ENCODE measurements at regions not wholly inside any gene's neighbourhood (a gene's known extent, or its start where the extent isn't known, plus 50 kb on each side); places are given as distances from the start of the nearest gene placed in this dataset.

DNA sequence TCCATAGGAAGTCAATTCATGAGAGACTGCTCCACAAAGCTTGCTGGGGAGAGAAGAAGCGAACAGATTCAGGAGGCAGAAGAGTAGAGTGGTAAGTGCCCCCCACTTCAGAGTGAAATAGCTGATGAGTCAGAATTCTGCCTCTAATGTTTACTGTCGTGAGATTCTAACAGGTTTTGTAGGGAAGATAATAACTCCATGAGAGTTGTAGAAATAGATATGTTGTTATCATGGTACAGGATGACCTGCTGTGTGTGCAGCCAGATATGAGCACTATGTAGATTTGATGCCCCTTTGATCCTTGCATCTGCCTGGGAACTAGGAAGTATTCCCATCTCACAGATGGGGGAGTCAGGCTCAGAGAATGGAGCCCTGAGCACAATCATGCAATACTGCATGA, 502.4 kb upstream of the CDH11 start:
- H3K4me1 ChIP-seq (ENCODE audit: control insufficient read depth, insufficient read depth, low read length, poor library complexity, severe bottlenecking): no peaks in the 10 kb centered on the region
- no peaks in the 10 kb centered on the region for H3K27me3 ChIP-seq (replicated peaks; ENCODE audit: control insufficient read depth, insufficient read depth, low read length, poor library complexity, severe bottlenecking)
- no peak overlapping the region for H3K4me3 ChIP-seq (ENCODE audit: insufficient read depth, low read depth, low read length, poor library complexity, severe bottlenecking)
- no peaks in the 10 kb centered on the region for H3K9me3 ChIP-seq (ENCODE audit: control insufficient read depth, low read length)
- H3K36me3 ChIP-seq (ENCODE audit: control insufficient read depth, insufficient read depth, low read length): no peaks in the 10 kb centered on the region
- DNase-seq: no peak
- no peak overlapping the region for H3K27ac ChIP-seq (ENCODE audit: insufficient read depth, low read length, poor library complexity, severe bottlenecking)

DNA sequence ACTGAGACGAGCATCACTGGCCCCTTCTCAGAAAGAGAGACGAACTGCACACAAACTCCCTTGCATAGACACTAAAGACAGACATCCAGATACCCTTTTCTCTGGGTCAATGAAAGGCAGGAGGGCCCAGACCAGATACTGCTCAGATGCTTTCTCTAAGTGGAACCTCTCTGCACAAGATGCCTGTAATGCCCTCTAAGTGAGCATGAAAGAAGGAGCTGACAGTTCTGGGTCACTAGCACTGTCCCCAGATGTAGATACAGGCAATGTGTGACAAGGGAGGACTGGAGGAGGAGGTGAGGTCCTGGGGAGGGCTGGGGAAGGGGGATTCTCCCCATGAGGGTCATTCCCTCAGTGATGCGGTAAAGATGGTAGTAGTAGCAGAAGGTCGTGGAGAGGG, 501.0 kb upstream of the CDH11 start:
- Histone ChIP-seq H3K27ac (ENCODE audit: insufficient read depth, low read length, poor library complexity, severe bottlenecking) (no peak overlapping the region), H3K27me3 (replicated peaks; ENCODE audit: control insufficient read depth, insufficient read depth, low read length, poor library complexity, severe bottlenecking) (no peaks in the 10 kb centered on the region), H3K36me3 (ENCODE audit: control insufficient read depth, insufficient read depth, low read length) (no peaks in the 10 kb centered on the region), H3K4me3 (ENCODE audit: insufficient read depth, low read depth, low read length, poor library complexity, severe bottlenecking) (no peak overlapping the region), H3K9me3 (ENCODE audit: control insufficient read depth, low read length) (no peaks in the 10 kb centered on the region), H3K4me1 (ENCODE audit: control insufficient read depth, insufficient read depth, low read length, poor library complexity, severe bottlenecking) (no peaks in the 10 kb centered on the region)
- no peak for DNase-seq

DNA sequence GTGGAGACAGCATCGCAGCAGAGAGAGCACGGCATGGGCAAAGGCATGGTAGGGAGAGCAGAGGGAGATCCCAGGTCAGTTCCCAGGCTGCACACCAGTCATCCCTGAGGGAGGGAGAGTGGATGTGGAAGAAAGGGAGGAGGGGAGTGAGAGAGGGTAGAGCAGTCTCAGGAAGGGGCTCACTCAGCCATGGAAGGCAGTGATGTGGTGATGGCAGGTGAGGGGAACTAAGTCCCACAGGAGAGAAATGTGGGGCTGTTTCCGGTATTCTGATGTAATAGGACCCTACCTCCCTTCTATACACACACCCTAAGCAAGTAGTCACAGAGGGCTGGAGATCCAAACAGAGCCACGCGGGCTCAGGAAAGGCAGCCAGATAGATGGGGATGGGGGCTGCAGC, 500.3 kb upstream of the CDH11 start:
- no peaks in the 10 kb centered on the region for H3K9me3 ChIP-seq (ENCODE audit: control insufficient read depth, low read length)
- no peaks in the 10 kb centered on the region for H3K27me3 ChIP-seq (replicated peaks; ENCODE audit: control insufficient read depth, insufficient read depth, low read length, poor library complexity, severe bottlenecking)
- no peaks in the 10 kb centered on the region for H3K36me3 ChIP-seq (ENCODE audit: control insufficient read depth, insufficient read depth, low read length)
- H3K4me1 ChIP-seq (ENCODE audit: control insufficient read depth, insufficient read depth, low read length, poor library complexity, severe bottlenecking): no peaks in the 10 kb centered on the region
- no peak overlapping the region for H3K4me3 ChIP-seq (ENCODE audit: insufficient read depth, low read depth, low read length, poor library complexity, severe bottlenecking)
- DNase-seq: no peak
- H3K27ac ChIP-seq (ENCODE audit: insufficient read depth, low read length, poor library complexity, severe bottlenecking): no peak overlapping the region

DNA sequence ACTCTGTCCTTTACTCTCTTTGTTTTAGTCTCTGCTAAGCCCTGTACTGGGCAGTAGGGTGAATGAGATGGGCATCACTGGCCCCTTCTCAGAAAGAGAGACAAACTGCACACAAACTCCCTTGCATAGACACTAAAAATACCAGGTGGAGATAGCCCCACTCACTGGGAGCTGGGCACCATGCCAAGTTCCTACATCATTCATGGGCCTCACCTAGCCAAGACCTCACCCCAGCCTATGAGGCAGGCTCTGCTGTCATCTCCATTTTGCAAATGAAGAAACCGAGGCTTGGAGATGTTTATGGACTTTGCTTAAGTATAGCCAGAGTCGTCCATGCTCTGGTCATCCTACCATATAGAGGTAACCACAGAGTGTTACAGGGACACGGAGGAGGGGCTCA, 499.8 kb upstream of the CDH11 start:
- no peak for DNase-seq
- no peak overlapping the region for H3K27ac ChIP-seq (ENCODE audit: insufficient read depth, low read length, poor library complexity, severe bottlenecking)
- no peaks in the 10 kb centered on the region for H3K9me3 ChIP-seq (ENCODE audit: control insufficient read depth, low read length)
- H3K36me3 ChIP-seq (ENCODE audit: control insufficient read depth, insufficient read depth, low read length): no peaks in the 10 kb centered on the region
- H3K27me3 ChIP-seq (replicated peaks; ENCODE audit: control insufficient read depth, insufficient read depth, low read length, poor library complexity, severe bottlenecking): no peaks in the 10 kb centered on the region
- H3K4me1 ChIP-seq (ENCODE audit: control insufficient read depth, insufficient read depth, low read length, poor library complexity, severe bottlenecking): no peaks in the 10 kb centered on the region
- H3K4me3 ChIP-seq (ENCODE audit: insufficient read depth, low read depth, low read length, poor library complexity, severe bottlenecking): no peak overlapping the region

DNA sequence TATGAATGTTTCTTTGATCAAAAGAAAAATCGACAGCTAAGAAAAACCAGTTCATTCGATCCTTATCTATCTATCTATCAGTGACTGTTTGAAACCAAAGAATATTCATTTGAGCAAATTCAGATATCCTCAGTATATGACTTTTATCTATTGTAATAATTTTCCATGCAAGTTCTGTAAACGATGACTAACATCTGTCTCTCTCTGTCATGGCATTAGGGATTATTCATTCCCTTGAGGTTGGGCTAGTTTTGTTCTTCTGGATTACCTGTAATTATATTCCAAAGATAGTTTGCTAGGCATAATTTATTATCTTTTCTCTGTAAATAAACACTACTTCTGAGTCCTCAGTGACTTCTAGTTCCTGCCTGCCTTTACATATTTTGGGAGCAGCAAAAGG, 497.7 kb upstream of the CDH11 start:
- Histone ChIP-seq H3K27me3 (replicated peaks; ENCODE audit: control insufficient read depth, insufficient read depth, low read length, poor library complexity, severe bottlenecking) (no peaks in the 10 kb centered on the region), H3K36me3 (ENCODE audit: control insufficient read depth, insufficient read depth, low read length) (no peaks in the 10 kb centered on the region), H3K9me3 (ENCODE audit: control insufficient read depth, low read length) (no peaks in the 10 kb centered on the region), H3K4me1 (ENCODE audit: control insufficient read depth, insufficient read depth, low read length, poor library complexity, severe bottlenecking) (no peaks in the 10 kb centered on the region), H3K27ac (ENCODE audit: insufficient read depth, low read length, poor library complexity, severe bottlenecking) (no peak overlapping the region), H3K4me3 (ENCODE audit: insufficient read depth, low read depth, low read length, poor library complexity, severe bottlenecking) (no peak overlapping the region)
- no peak for DNase-seq

DNA sequence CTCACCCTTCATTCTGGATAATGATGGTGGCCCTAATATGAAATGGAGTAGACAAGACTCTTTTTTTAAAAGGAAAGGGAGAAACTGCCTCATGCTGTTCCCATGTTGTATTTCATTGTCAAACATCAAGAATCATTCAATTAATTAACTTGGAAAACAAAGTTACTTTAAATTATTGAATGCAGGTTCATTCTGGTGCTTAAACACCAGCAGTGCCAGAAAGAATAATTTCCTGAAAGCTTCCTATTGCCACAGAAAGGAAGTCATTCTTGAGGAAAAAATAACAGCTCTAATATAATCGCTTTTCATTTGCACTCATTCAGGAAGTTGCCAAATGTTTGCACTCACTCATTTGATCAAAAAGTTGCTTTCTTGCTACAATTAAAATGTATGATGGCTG, 497.1 kb upstream of the CDH11 start:
- no peak for DNase-seq
- Histone ChIP-seq H3K9me3 (ENCODE audit: control insufficient read depth, low read length) (no peaks in the 10 kb centered on the region), H3K27me3 (replicated peaks; ENCODE audit: control insufficient read depth, insufficient read depth, low read length, poor library complexity, severe bottlenecking) (no peaks in the 10 kb centered on the region), H3K27ac (ENCODE audit: insufficient read depth, low read length, poor library complexity, severe bottlenecking) (no peak overlapping the region), H3K36me3 (ENCODE audit: control insufficient read depth, insufficient read depth, low read length) (no peaks in the 10 kb centered on the region), H3K4me1 (ENCODE audit: control insufficient read depth, insufficient read depth, low read length, poor library complexity, severe bottlenecking) (no peaks in the 10 kb centered on the region), H3K4me3 (ENCODE audit: insufficient read depth, low read depth, low read length, poor library complexity, severe bottlenecking) (no peak overlapping the region)

DNA sequence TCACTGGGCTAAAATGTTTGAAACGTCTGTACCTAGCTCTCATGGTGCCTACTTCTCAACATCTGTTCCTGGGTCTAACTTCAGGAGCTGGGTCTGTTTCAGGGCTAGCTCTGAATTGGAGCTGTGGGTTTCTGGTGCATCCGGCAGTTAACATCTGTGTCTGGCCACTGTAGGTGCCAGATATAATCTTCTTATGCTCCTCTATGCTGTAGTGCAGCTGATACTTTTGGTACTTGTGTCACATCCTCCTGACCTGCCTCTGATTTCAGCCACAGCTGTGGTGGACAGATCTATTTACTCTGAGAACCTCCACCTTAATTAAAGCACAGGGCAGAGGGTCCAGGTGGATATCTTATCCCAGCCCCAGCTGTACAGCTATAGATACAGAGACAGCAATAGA, 496.5 kb upstream of the CDH11 start:
- no peaks in the 10 kb centered on the region for H3K4me1 ChIP-seq (ENCODE audit: control insufficient read depth, insufficient read depth, low read length, poor library complexity, severe bottlenecking)
- DNase-seq: no peak
- H3K4me3 ChIP-seq (ENCODE audit: insufficient read depth, low read depth, low read length, poor library complexity, severe bottlenecking): no peak overlapping the region
- H3K27ac ChIP-seq (ENCODE audit: insufficient read depth, low read length, poor library complexity, severe bottlenecking): no peak overlapping the region
- no peaks in the 10 kb centered on the region for H3K36me3 ChIP-seq (ENCODE audit: control insufficient read depth, insufficient read depth, low read length)
- no peaks in the 10 kb centered on the region for H3K9me3 ChIP-seq (ENCODE audit: control insufficient read depth, low read length)
- H3K27me3 ChIP-seq (replicated peaks; ENCODE audit: control insufficient read depth, insufficient read depth, low read length, poor library complexity, severe bottlenecking): no peaks in the 10 kb centered on the region

DNA sequence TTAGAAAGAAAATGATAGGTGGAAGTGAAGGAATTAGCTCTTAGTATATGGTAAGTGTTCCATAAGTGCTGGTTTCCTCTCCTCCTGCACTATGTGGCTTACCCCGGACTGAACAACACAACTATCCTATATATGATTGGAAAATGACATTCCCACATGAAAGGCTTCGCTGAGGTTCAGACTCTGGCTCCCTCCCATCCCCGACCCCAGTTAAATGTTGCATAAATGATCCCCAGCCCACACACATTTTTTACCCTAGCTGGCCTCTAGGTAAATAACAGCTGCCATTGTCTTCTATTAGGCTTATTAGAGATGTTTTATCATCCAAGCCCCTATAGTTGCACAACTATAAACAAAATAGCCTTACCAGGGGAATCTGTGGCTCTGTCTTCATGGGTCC, 495.6 kb upstream of the CDH11 start:
- DNase-seq: no peak
- H3K27me3 ChIP-seq (replicated peaks; ENCODE audit: control insufficient read depth, insufficient read depth, low read length, poor library complexity, severe bottlenecking): no peaks in the 10 kb centered on the region
- H3K36me3 ChIP-seq (ENCODE audit: control insufficient read depth, insufficient read depth, low read length): no peaks in the 10 kb centered on the region
- H3K4me3 ChIP-seq (ENCODE audit: insufficient read depth, low read depth, low read length, poor library complexity, severe bottlenecking): no peak overlapping the region
- H3K9me3 ChIP-seq (ENCODE audit: control insufficient read depth, low read length): no peaks in the 10 kb centered on the region
- no peaks in the 10 kb centered on the region for H3K4me1 ChIP-seq (ENCODE audit: control insufficient read depth, insufficient read depth, low read length, poor library complexity, severe bottlenecking)
- H3K27ac ChIP-seq (ENCODE audit: insufficient read depth, low read length, poor library complexity, severe bottlenecking): no peak overlapping the region

DNA sequence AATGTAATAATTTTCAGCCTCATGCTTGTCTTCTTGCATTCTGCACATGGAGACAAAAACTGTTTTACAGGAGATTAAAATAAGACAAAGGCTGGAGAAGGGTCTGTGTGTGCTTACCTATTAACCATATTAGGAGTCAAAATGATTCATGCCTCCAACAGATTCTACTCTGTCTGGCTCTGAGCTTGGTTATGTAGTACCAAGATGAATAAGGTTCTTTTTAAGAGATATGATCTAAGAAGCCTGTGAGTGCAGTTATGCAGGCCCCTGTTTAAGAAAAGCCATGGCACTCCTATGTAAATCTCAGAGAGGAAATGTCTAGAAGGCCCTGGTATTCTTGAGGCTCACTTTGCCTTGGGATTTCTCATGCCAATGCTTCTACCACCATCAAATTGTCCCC, 486.6 kb upstream of the CDH11 start:
- Histone ChIP-seq H3K27ac (ENCODE audit: insufficient read depth, low read length, poor library complexity, severe bottlenecking) (no peak overlapping the region), H3K4me3 (ENCODE audit: insufficient read depth, low read depth, low read length, poor library complexity, severe bottlenecking) (no peak overlapping the region), H3K9me3 (ENCODE audit: control insufficient read depth, low read length) (no peaks in the 10 kb centered on the region), H3K27me3 (replicated peaks; ENCODE audit: control insufficient read depth, insufficient read depth, low read length, poor library complexity, severe bottlenecking) (no peaks in the 10 kb centered on the region), H3K36me3 (ENCODE audit: control insufficient read depth, insufficient read depth, low read length) (no peaks in the 10 kb centered on the region), H3K4me1 (ENCODE audit: control insufficient read depth, insufficient read depth, low read length, poor library complexity, severe bottlenecking) (no peaks in the 10 kb centered on the region)
- no peak for DNase-seq

DNA sequence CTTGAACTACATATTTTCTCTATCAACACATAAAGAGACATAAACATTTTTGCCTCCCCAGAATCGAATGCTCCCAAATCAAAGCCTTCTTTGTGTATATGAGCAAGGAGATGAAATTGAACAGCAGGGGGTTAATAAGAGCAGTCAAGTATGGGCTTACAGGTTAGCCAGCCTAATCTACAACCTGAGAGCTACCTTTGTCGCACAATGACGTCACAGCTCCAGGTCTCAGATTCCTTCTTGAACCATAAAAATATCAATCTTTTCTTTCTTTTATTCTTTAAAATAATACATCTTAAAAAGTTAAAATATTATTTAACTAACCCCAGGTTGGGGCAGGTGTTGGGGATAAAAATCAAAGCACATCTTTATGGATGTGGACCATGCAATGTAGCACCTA, 482.9 kb upstream of the CDH11 start:
- no peak overlapping the region for H3K27ac ChIP-seq (ENCODE audit: insufficient read depth, low read length, poor library complexity, severe bottlenecking)
- no peak for DNase-seq
- H3K9me3 ChIP-seq (ENCODE audit: control insufficient read depth, low read length): no peaks in the 10 kb centered on the region
- H3K27me3 ChIP-seq (replicated peaks; ENCODE audit: control insufficient read depth, insufficient read depth, low read length, poor library complexity, severe bottlenecking): no peaks in the 10 kb centered on the region
- no peaks in the 10 kb centered on the region for H3K36me3 ChIP-seq (ENCODE audit: control insufficient read depth, insufficient read depth, low read length)
- H3K4me1 ChIP-seq (ENCODE audit: control insufficient read depth, insufficient read depth, low read length, poor library complexity, severe bottlenecking): no peaks in the 10 kb centered on the region
- H3K4me3 ChIP-seq (ENCODE audit: insufficient read depth, low read depth, low read length, poor library complexity, severe bottlenecking): no peak overlapping the region

DNA sequence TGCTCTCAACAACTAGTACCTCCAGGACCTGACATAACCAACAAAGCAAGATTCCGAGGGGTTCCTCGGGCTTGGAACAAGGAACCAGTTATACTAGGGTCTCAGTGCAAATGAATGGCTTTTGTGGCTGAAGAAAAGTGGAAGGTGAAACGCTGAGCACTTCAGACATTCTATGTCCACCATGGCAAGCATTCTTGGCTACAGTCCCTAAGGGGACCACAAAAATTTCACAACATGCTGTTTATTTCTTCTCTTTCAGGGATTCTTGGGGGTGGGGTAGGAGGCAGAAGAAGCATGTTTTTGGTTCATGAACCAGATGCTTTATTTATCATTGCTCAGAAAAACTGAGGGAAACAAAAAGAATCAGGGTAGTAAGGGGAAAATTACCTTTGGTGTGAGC, 479.9 kb upstream of the CDH11 start:
- no peaks in the 10 kb centered on the region for H3K36me3 ChIP-seq (ENCODE audit: control insufficient read depth, insufficient read depth, low read length)
- no peaks in the 10 kb centered on the region for H3K4me1 ChIP-seq (ENCODE audit: control insufficient read depth, insufficient read depth, low read length, poor library complexity, severe bottlenecking)
- H3K9me3 ChIP-seq (ENCODE audit: control insufficient read depth, low read length): no peaks in the 10 kb centered on the region
- no peak overlapping the region for H3K4me3 ChIP-seq (ENCODE audit: insufficient read depth, low read depth, low read length, poor library complexity, severe bottlenecking)
- H3K27me3 ChIP-seq (replicated peaks; ENCODE audit: control insufficient read depth, insufficient read depth, low read length, poor library complexity, severe bottlenecking): no peaks in the 10 kb centered on the region
- no peak overlapping the region for H3K27ac ChIP-seq (ENCODE audit: insufficient read depth, low read length, poor library complexity, severe bottlenecking)
- DNase-seq: no peak
